Stimulated activated naive B cell treated with anti-CD40 and anti-IgM and Interleukin-4, amounts not matched to agents 10 μg/mL and 1 μg/mL and 100 μg/mL, for 72 hours (primary cell): ENCODE measurements at regions not wholly inside any gene's neighbourhood (a gene's known extent, or its start where the extent isn't known, plus 50 kb on each side); places are given as distances from the start of the nearest gene placed in this dataset.

Source experiments
- ATAC-seq, 2 donors: fragments of 150-1000 bp; cut with Tn5 transposase; replicated peaks; 2 replicates each; pipeline ENCODE4 v1.10.0; 2021; ENCODE audit warnings: moderate library complexity in 1 of 2
- DNase-seq: peaks from one replicate; pipeline ENCODE4 v3.0.0; 2021
- H3K27ac Mint-ChIP-seq: one replicate; pipeline ENCODE4 v1.8.0; 2022; ENCODE audit warnings: mild to moderate bottlenecking, mixed read lengths
- H3K27me3 Mint-ChIP-seq, 2 donors: one replicate each; pipeline ENCODE4 v1.8.0; 2022; ENCODE audit warnings: mixed read lengths in 2 of 2
- H3K36me3 Mint-ChIP-seq, 2 donors: one replicate each; pipeline ENCODE4 v1.8.0; 2022; ENCODE audit warnings: mixed read lengths in 2 of 2, mild to moderate bottlenecking in 1 of 2
- H3K4me1 Mint-ChIP-seq, 2 donors: one replicate each; pipeline ENCODE4 v1.8.0; 2022; ENCODE audit warnings: mixed read lengths in 2 of 2, mild to moderate bottlenecking in 1 of 2
- H3K4me3 Mint-ChIP-seq, 2 donors: one replicate each; pipeline ENCODE4 v1.8.0; 2022; ENCODE audit warnings: mild to moderate bottlenecking in 2 of 2, mixed read lengths in 2 of 2, moderate library complexity in 1 of 2
- H3K9me3 Mint-ChIP-seq, 2 donors: one replicate each; pipeline ENCODE4 v1.8.0; 2022; ENCODE audit warnings: mixed read lengths in 2 of 2, mild to moderate bottlenecking in 1 of 2

DNA sequence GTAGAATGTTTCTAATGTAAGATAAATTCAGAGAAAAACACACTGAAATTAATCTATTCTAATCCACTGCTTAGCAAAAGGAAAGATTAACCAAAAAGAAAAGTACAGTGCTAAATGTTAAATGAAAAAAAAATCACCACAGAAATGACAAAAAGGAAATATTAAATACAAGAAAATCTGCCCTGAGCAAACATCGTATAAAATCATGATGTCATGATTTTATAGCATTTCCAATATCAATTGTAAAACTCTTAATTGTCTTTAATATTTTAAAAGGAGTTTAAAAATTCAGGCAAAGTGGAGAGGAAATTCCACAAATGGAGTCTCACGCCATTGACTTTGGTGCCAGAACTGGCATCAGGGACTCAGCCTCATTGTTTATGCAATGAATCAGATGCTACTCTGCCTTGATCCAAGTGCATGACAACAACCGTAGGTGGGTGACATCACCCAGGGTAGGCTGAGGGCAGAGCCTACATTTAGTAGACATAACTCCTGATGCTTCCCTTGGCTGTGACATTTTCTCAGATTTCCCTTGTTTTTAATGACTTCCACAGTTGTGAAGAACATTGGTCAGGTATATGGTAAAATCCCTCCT, 696.8 kb downstream of the SEMA5A start:
- H3K4me1 Mint-ChIP-seq, result no peaks in the 10 kb centered on the region
- H3K36me3 Mint-ChIP-seq, result no peaks in the 10 kb centered on the region
- H3K9me3 Mint-ChIP-seq, result peaks cover 0 to 4% of the 10 kb centered on the region in 2 donors
- H3K4me3 Mint-ChIP-seq, result no peak overlapping the region
- H3K27me3 Mint-ChIP-seq, result no peaks in the 10 kb centered on the region
- H3K27ac Mint-ChIP-seq, result no peak overlapping the region
- no peak for ATAC-seq
- DNase-seq, result no peak

GRCh38 chr5:8851101-8851500, 694.8 kb downstream of the SEMA5A start:
- no peaks in the 10 kb centered on the region for H3K36me3 Mint-ChIP-seq
- no peak for ATAC-seq
- H3K4me1 Mint-ChIP-seq, result no peaks in the 10 kb centered on the region
- no peak for DNase-seq
- H3K4me3 Mint-ChIP-seq, result no peak overlapping the region
- H3K27me3 Mint-ChIP-seq, result no peaks in the 10 kb centered on the region
- peaks cover 2 to 4% of the 10 kb centered on the region in 2 donors for H3K9me3 Mint-ChIP-seq
- no peak overlapping the region for H3K27ac Mint-ChIP-seq

DNA sequence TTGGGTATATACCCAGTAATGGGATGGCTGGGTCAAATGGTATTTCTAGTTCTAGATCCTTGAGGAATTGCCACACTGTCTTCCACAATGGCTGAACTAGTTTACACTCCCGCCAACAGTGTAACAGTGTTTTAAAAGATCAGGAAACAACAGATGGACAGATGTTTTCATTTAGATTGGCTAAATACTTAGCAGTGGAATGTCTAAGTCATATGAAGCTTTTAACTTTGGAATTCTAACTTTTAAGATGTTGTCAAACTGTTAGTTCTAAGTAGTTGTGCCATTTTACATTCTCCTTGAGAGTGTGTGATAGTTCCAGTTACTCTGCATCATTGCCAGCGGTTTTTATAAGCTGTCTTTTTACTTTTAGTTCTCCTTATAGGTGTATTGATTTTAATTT, 688.8 kb downstream of the SEMA5A start:
- H3K9me3 Mint-ChIP-seq, result peaks cover 6 to 10% of the 10 kb centered on the region in 2 donors
- DNase-seq (no peak), ATAC-seq (no peak)
- no peaks in the 10 kb centered on the region for H3K27me3 Mint-ChIP-seq
- no peaks in the 10 kb centered on the region for H3K36me3 Mint-ChIP-seq
- no peak overlapping the region for H3K27ac Mint-ChIP-seq
- no peaks in the 10 kb centered on the region for H3K4me1 Mint-ChIP-seq
- H3K4me3 Mint-ChIP-seq, result no peak overlapping the region

DNA sequence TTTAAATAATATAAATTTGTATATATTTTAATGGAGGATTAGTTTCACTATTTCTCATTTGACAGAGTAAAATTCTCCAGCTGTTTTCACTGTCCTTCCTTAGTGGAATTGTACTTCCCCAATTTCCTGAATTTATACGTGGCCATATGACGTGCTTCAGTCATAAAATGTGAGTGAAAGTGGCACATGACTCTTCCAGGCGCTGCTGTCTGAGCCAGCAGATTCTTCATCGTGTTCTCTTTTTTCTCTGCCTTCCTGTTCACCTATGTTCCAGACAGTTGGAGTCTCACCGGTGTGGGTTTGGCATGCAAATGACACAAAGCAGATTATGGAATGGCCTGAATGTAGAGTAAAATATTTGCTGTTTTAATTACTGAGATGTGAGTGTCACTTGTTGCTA, 684.1 kb downstream of the SEMA5A start:
- H3K27ac Mint-ChIP-seq, result no peak overlapping the region
- peaks cover 0 to 5% of the 10 kb centered on the region in 2 donors for H3K27me3 Mint-ChIP-seq
- ATAC-seq (no peak), DNase-seq (no peak)
- no peak overlapping the region for H3K4me3 Mint-ChIP-seq
- H3K9me3 Mint-ChIP-seq, result peaks cover 4 to 5% of the 10 kb centered on the region in 2 donors
- no peaks in the 10 kb centered on the region for H3K36me3 Mint-ChIP-seq
- H3K4me1 Mint-ChIP-seq, result no peaks in the 10 kb centered on the region

- Mint-ChIP-seq H3K4me1 (no peaks in the 10 kb centered on the region), H3K27me3 (peaks cover 0 to 5% of the 10 kb centered on the region in 2 donors), H3K9me3 (peaks cover 0 to 4% of the 10 kb centered on the region in 2 donors), H3K4me3 (no peak overlapping the region), H3K27ac (no peak overlapping the region), H3K36me3 (no peaks in the 10 kb centered on the region)
- ATAC-seq (peak; percentile 48 to 63), DNase-seq (no peak)
Measured at GRCh38 chr5:8864053-8864452, 681.8 kb downstream of the SEMA5A start.

DNA sequence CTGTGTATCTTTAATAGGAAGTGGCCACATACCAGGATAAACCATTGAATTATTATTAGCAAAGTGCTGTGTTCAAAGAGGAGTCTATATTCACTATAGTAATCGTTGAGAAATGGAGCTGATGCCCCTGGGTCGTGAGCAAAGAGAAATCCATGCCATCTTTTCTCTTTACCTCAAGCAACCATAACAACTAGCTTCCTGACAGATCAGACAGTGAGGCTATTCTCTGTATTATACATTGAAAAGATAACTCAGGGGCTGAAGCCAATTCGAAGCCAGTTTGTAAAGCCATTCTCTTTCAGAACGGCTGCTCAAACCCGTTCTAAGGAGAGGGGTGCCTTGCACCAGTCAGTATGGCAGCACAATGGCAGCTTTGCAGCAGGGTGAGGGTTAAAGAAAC, 680.6 kb downstream of the SEMA5A start:
- H3K36me3 Mint-ChIP-seq, result no peaks in the 10 kb centered on the region
- H3K27ac Mint-ChIP-seq, result no peak overlapping the region
- DNase-seq (no peak), ATAC-seq (no peak)
- no peak overlapping the region for H3K4me3 Mint-ChIP-seq
- peaks cover 0 to 4% of the 10 kb centered on the region in 2 donors for H3K9me3 Mint-ChIP-seq
- H3K4me1 Mint-ChIP-seq, result no peaks in the 10 kb centered on the region
- peaks cover 0 to 5% of the 10 kb centered on the region in 2 donors for H3K27me3 Mint-ChIP-seq

GRCh38 chr5:8865686-8866374, 680.0 kb downstream of the SEMA5A start:
- ATAC-seq (no peak), DNase-seq (no peak)
- peaks cover 0 to 5% of the 10 kb centered on the region in 2 donors for H3K27me3 Mint-ChIP-seq

DNA sequence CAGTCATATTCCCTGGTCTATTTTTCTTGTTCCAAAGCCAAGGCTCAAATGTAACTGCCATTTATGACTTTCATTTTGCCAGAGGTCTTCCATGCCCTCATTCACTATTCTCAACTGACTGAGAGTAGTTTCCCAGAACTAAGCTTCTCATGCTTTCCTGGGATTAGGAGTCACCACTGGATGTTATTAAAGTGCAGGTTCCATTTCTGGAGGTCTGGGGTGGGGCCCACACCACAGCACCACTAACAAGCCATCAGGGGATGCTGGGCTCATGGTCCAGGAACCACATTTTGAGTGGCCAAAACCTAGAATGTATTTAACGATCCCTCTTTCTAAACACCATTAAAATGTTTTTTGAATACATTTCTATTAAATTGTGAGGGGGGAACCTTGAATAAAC, 677.6 kb downstream of the SEMA5A start:
- Mint-ChIP-seq H3K4me1 (no peaks in the 10 kb centered on the region), H3K36me3 (no peaks in the 10 kb centered on the region), H3K27ac (no peak overlapping the region), H3K27me3 (peaks cover 0 to 5% of the 10 kb centered on the region in 2 donors), H3K9me3 (peaks cover 0 to 3% of the 10 kb centered on the region in 2 donors), H3K4me3 (no peak overlapping the region)
- no peak for ATAC-seq
- DNase-seq, result no peak

More at GRCh38 chr5:8865686-8866374, 680.0 kb downstream of the SEMA5A start:
- no peak overlapping the region for H3K27ac Mint-ChIP-seq
- no peak overlapping the region for H3K4me3 Mint-ChIP-seq
- no peaks in the 10 kb centered on the region for H3K36me3 Mint-ChIP-seq
- H3K9me3 Mint-ChIP-seq, result peaks cover 0 to 4% of the 10 kb centered on the region in 2 donors
- no peaks in the 10 kb centered on the region for H3K4me1 Mint-ChIP-seq

DNA sequence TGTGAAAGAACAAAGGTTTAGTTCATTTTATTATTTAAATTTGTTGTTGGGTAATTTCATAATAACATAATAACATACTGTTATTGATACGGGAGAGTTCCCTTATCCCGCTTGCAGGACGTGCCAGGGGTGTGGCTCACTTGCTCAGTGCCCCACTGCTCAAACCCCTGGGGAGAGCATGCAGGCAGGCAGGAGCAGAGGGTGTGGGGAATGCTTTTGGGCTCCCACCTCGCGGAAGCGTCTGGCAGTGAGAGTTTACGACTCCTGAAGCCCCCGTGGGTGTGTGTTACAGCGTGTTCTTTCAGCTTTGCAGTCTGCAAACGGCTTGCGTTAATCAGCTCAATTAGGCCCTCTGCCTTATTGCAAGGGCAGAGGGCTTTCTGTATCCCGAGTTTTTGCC, 675.9 kb downstream of the SEMA5A start:
- ATAC-seq (no peak), DNase-seq (no peak)
- no peaks in the 10 kb centered on the region for H3K27me3 Mint-ChIP-seq
- H3K4me3 Mint-ChIP-seq, result no peak overlapping the region
- H3K9me3 Mint-ChIP-seq, result peaks cover 0 to 2% of the 10 kb centered on the region in 2 donors
- H3K36me3 Mint-ChIP-seq, result no peaks in the 10 kb centered on the region
- no peak overlapping the region for H3K27ac Mint-ChIP-seq
- no peaks in the 10 kb centered on the region for H3K4me1 Mint-ChIP-seq

- H3K27ac Mint-ChIP-seq, result no peak overlapping the region
- no peak overlapping the region for H3K4me3 Mint-ChIP-seq
- no peaks in the 10 kb centered on the region for H3K4me1 Mint-ChIP-seq
- H3K9me3 Mint-ChIP-seq, result peaks cover 0 to 4% of the 10 kb centered on the region in 2 donors
- no peak for DNase-seq
- no peak for ATAC-seq
- H3K27me3 Mint-ChIP-seq, result no peaks in the 10 kb centered on the region
- H3K36me3 Mint-ChIP-seq, result no peaks in the 10 kb centered on the region
Measured at GRCh38 chr5:8870349-8870958, 675.4 kb downstream of the SEMA5A start.

DNA sequence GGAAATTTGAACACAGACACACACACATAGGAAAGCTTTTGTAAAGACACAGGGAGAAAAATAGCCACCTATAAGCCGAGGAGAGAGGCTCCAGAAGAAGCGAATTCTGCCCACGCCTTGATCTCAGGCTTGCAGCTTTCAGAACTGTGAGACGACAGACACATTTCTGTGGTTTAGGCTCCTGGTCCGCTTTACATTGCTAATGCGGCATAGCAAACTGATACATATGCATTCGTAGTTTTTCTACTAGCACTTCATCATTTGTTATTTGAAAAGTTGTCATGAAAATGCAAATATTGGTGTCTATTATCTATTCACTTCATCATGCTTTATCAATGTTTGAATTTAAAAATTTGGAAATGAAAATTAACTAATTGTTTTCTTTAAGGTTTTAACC, 674.9 kb downstream of the SEMA5A start:
- no peak for DNase-seq
- no peaks in the 10 kb centered on the region for H3K36me3 Mint-ChIP-seq
- H3K9me3 Mint-ChIP-seq, result peaks cover 0 to 4% of the 10 kb centered on the region in 2 donors
- no peak overlapping the region for H3K27ac Mint-ChIP-seq
- ATAC-seq, result no peak
- H3K4me3 Mint-ChIP-seq, result no peak overlapping the region
- no peaks in the 10 kb centered on the region for H3K4me1 Mint-ChIP-seq
- no peaks in the 10 kb centered on the region for H3K27me3 Mint-ChIP-seq

DNA sequence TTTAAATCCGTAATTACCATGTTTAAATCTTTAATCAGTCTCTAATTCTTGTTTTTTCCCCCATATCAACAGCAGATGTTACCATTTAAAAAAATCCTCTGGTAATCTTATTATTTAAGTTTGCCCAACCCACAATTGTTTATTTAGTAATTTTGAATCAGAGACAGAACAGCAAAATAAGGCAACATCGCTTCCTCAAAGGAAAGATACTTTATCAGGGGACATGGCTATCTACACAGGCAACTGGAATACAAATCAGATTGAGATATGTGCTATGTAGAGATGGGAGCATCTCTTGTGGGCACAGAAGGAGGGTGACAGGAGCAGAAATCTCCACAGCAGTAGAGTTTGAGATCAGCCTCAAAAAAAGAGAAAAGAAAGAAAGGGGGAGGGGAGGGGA, 674.4 kb downstream of the SEMA5A start:
- no peak for ATAC-seq
- H3K36me3 Mint-ChIP-seq, result no peaks in the 10 kb centered on the region
- no peak overlapping the region for H3K4me3 Mint-ChIP-seq
- no peak overlapping the region for H3K27ac Mint-ChIP-seq
- H3K9me3 Mint-ChIP-seq, result peaks cover 0 to 4% of the 10 kb centered on the region in 2 donors
- no peaks in the 10 kb centered on the region for H3K4me1 Mint-ChIP-seq
- DNase-seq, result no peak
- no peaks in the 10 kb centered on the region for H3K27me3 Mint-ChIP-seq

GRCh38 chr5:8875722-8876121, 670.2 kb downstream of the SEMA5A start:
- no peak overlapping the region for H3K4me3 Mint-ChIP-seq
- no peaks in the 10 kb centered on the region for H3K27me3 Mint-ChIP-seq
- no peak for ATAC-seq
- H3K4me1 Mint-ChIP-seq, result no peaks in the 10 kb centered on the region
- H3K36me3 Mint-ChIP-seq, result no peaks in the 10 kb centered on the region
- no peak overlapping the region for H3K27ac Mint-ChIP-seq
- no peak for DNase-seq
- peaks cover 0 to 4% of the 10 kb centered on the region in 2 donors for H3K9me3 Mint-ChIP-seq

DNA sequence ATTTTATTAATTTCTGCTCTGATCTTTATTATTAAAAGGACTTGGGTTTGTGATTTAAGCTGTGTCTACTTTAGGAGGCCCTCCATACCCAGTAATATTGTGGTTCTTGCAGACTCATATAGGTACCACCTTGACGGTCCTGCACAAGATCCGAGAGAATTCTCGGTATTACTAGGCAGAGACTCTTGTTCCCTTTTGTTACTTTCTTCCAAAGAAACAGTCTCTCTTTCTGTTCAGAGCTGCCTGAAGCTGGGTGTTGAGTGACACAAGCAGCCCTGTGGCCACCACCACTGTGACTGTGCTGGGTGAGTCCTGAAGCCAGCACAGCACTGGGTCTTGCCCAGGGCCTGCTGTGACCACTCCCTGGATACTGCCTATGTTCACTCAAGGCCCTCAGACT, 666.6 kb downstream of the SEMA5A start:
- H3K27ac Mint-ChIP-seq, result no peak overlapping the region
- no peaks in the 10 kb centered on the region for H3K4me1 Mint-ChIP-seq
- H3K27me3 Mint-ChIP-seq, result no peaks in the 10 kb centered on the region
- peaks cover 0 to 2% of the 10 kb centered on the region in 2 donors for H3K9me3 Mint-ChIP-seq
- H3K4me3 Mint-ChIP-seq, result no peak overlapping the region
- ATAC-seq (peak; percentile 19 to 20), DNase-seq (no peak)
- no peaks in the 10 kb centered on the region for H3K36me3 Mint-ChIP-seq

DNA sequence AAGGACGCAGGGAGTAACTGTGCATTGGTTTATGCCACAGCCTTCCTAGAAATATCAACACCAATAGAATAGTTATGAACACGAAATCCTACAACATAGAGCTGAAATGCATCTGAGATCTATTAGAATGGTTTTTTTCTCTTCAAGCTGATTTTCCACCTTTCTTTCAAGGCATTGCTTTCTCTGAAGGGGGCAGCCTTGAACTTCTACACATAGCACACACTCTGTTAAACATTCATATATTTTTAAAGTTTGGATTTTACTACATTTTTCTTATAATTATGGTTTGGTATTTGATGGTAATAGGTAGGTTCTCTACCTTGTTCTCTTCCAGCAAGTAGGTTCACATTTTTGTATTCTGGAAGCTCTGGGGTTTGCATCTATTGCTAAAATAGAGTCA, 661.8 kb downstream of the SEMA5A start:
- Mint-ChIP-seq H3K27me3 (no peaks in the 10 kb centered on the region), H3K9me3 (peaks cover 6% of the 10 kb centered on the region in 2 donors), H3K4me3 (no peak overlapping the region), H3K27ac (no peak overlapping the region), H3K4me1 (no peaks in the 10 kb centered on the region), H3K36me3 (no peaks in the 10 kb centered on the region)
- DNase-seq, result no peak
- no peak for ATAC-seq
